Smooth muscle cell (in vitro differentiated cells): ENCODE measurements at regions not wholly inside any gene's neighbourhood (a gene's known extent, or its start where the extent isn't known, plus 50 kb on each side); places are given as distances from the start of the nearest gene placed in this dataset.

ENCODE experiments used
- DNase-seq: peaks from one replicate; lab custom pipeline; 2025; ENCODE audit not compliant: unreplicated experiment; lab: John Stamatoyannopoulos, UW
- H2AFZ ChIP-seq: fragments of 200-600 bp; sonication (generic); 2 replicates; pipeline ENCODE4 v1.6.0; 2016; ENCODE audit warnings: antibody characterized with exemption, low read depth, mild to moderate bottlenecking
- H3F3A ChIP-seq: fragments of 200-600 bp; sonication (generic); 2 replicates; pipeline ENCODE4 v1.6.0; 2017; ENCODE audit warnings: antibody characterized with exemption, low read depth
- H3K27ac ChIP-seq: fragments of 200-600 bp; sonication (generic); 2 replicates; pipeline ENCODE4 v1.5.1; 2016; ENCODE audit warnings: low read depth, mild to moderate bottlenecking
- H3K27me3 ChIP-seq: fragments of 200-600 bp; sonication (generic); 2 replicates; pipeline ENCODE4 v1.6.1; 2016; ENCODE audit warnings: low read depth, mild to moderate bottlenecking
- H3K36me3 ChIP-seq: fragments of 200-600 bp; sonication (generic); 2 replicates; pipeline ENCODE4 v1.5.1; 2016; ENCODE audit warnings: low read depth
- H3K4me1 ChIP-seq: fragments of 200-600 bp; sonication (generic); 2 replicates; pipeline ENCODE4 v1.5.1; 2016; ENCODE audit warnings: low read depth
- H3K4me2 ChIP-seq: fragments of 200-600 bp; sonication (generic); 2 replicates; pipeline ENCODE4 v1.6.0; 2016; ENCODE audit warnings: mild to moderate bottlenecking
- H3K4me3 ChIP-seq: fragments of 200-600 bp; sonication (generic); 2 replicates; pipeline ENCODE4 v1.5.1; 2016; ENCODE audit warnings: mild to moderate bottlenecking
- H3K79me2 ChIP-seq: fragments of 200-600 bp; sonication (generic); 2 replicates; pipeline ENCODE4 v1.6.0; 2016; ENCODE audit warnings: low read depth, mild to moderate bottlenecking
- H3K9ac ChIP-seq: fragments of 200-600 bp; sonication (generic); 2 replicates; pipeline ENCODE4 v1.6.0; 2016; ENCODE audit warnings: low read depth
- H3K9me3 ChIP-seq: fragments of 200-600 bp; sonication (generic); replicated peaks from 2 replicates; pipeline ENCODE4 v1.5.1; 2016; ENCODE audit warnings: low read depth
- H4K20me1 ChIP-seq: fragments of 200-600 bp; sonication (generic); 2 replicates; pipeline ENCODE4 v1.6.0; 2016; ENCODE audit warnings: low read depth
- WGBS: methylation state at CpG from one replicate; pipeline ENCODE4 v1.1.7; 2016; ENCODE audit warnings: low lambda C conversion rate; 5-methylcytosine and 5-hydroxymethylcytosine counted together
- TF ChIP-seq, protein P1 (sequence below): fragments of 200-600 bp; sonication (generic); IDR thresholded peaks from 2 replicates; pipeline ENCODE4 v1.5.1; 2017; ENCODE audit warnings: borderline replicate concordance, mild to moderate bottlenecking, antibody characterized with exemption; ENCODE audit not compliant: insufficient read depth, poor library complexity, severe bottlenecking

DNA sequence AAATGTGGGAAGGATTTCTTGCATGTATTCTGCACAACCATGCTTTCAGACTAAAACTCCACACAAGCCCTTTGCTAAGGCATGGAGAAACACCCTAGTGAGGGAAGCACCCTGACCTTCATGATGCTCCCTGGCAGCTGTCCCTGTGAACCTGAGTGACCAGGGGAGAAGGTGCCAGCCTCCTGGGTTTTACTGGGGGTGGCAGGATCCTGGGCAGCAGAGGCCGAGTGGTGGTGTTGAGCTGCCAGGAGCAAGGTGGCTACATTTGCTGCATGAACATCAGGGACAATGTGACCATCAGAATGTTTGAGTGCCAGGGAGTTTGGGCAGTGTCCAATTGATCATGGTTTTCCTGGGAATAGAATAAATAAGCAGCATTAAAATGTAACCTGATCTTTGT is 437.9 kb downstream of the TCERG1L start:
- H3K36me3 ChIP-seq, result no peaks in the 10 kb centered on the region
- H3K27me3 ChIP-seq, result no peaks in the 10 kb centered on the region
- H3K27ac ChIP-seq, result no peak overlapping the region
- H2AFZ ChIP-seq, result no peak overlapping the region
- H3K9me3 ChIP-seq, result no peaks in the 10 kb centered on the region
- no peaks in the 10 kb centered on the region for H3K79me2 ChIP-seq
- 93% methylated on average over 1 of the region's 1 CpG for WGBS
- no peaks in the 10 kb centered on the region for H3K4me1 ChIP-seq
- no peak for DNase-seq
- H3K4me2 ChIP-seq, result no peak overlapping the region
- H3K9ac ChIP-seq, result no peak overlapping the region
- TF ChIP-seq, protein P1, sequence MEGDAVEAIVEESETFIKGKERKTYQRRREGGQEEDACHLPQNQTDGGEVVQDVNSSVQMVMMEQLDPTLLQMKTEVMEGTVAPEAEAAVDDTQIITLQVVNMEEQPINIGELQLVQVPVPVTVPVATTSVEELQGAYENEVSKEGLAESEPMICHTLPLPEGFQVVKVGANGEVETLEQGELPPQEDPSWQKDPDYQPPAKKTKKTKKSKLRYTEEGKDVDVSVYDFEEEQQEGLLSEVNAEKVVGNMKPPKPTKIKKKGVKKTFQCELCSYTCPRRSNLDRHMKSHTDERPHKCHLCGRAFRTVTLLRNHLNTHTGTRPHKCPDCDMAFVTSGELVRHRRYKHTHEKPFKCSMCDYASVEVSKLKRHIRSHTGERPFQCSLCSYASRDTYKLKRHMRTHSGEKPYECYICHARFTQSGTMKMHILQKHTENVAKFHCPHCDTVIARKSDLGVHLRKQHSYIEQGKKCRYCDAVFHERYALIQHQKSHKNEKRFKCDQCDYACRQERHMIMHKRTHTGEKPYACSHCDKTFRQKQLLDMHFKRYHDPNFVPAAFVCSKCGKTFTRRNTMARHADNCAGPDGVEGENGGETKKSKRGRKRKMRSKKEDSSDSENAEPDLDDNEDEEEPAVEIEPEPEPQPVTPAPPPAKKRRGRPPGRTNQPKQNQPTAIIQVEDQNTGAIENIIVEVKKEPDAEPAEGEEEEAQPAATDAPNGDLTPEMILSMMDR, result no peak
- H4K20me1 ChIP-seq, result no peaks in the 10 kb centered on the region
- no peaks in the 10 kb centered on the region for H3F3A ChIP-seq
- no peak overlapping the region for H3K4me3 ChIP-seq

DNA sequence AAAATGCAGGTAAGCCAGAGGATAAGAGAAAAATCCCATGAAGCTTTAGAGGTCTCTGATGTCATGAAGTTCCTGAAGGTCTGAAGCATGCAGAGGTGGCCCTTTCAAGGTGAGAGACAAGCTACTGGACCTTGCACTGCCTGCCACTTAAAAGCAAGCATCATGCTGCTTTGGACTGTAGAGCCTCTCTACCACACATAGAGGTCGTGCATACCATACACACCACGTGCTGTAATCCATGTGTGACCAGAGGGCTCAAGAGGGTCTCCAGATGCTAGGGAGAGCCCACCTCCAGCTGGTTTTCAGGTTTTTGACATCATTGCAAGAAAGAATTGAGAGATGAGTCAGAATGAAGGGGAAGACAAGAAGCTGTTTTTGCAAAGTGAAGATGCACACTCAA is 436.4 kb downstream of the TCERG1L start:
- no peaks in the 10 kb centered on the region for H3F3A ChIP-seq
- no peaks in the 10 kb centered on the region for H3K36me3 ChIP-seq
- H3K27me3 ChIP-seq, result no peaks in the 10 kb centered on the region
- no peaks in the 10 kb centered on the region for H4K20me1 ChIP-seq
- no peak overlapping the region for H3K4me3 ChIP-seq
- no peak overlapping the region for H2AFZ ChIP-seq
- H3K4me1 ChIP-seq, result no peaks in the 10 kb centered on the region
- no peak overlapping the region for H3K27ac ChIP-seq
- DNase-seq, result no peak
- no peaks in the 10 kb centered on the region for H3K79me2 ChIP-seq
- TF ChIP-seq, protein P1, result no peak
- no peak overlapping the region for H3K4me2 ChIP-seq
- no peak overlapping the region for H3K9ac ChIP-seq
- H3K9me3 ChIP-seq, result no peaks in the 10 kb centered on the region
- 72% methylated on average over 2 of the region's 2 CpGs for WGBS

DNA sequence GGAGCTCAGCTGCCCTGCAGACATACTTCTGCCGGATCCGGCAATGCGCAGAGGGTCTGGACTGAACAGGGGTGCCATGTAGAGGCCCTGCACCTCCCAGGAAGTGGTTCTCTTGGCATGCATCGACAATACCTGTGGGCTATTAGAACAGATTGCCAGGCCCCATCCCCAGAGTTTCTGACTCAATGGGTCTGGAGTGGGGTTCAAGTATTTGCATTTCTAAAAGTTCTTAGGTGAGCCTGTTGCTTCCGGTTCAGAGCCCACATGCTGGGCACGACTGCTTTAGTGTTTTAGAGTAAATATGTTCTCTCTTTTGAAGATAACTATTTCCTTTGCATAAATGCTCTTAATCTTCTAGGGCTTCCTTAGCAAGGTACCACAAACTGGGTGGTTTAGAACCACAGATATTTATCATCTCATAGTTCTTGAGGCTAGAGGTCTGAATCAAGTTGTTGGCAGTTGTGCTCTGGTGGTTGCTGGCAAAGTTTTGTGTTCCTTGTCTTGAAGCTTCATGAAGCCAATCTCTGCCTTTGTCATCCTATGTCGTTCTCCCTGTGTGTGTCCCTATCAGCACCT is 435.5 kb downstream of the TCERG1L start:
- no peaks in the 10 kb centered on the region for H3K27me3 ChIP-seq
- H3K27ac ChIP-seq, result no peak overlapping the region
- H4K20me1 ChIP-seq, result no peaks in the 10 kb centered on the region
- H3F3A ChIP-seq, result no peaks in the 10 kb centered on the region
- no peaks in the 10 kb centered on the region for H3K36me3 ChIP-seq
- H3K4me1 ChIP-seq, result no peaks in the 10 kb centered on the region
- H3K9ac ChIP-seq, result no peak overlapping the region
- TF ChIP-seq, protein P1, result no peak
- DNase-seq, result no peak
- H3K9me3 ChIP-seq, result no peaks in the 10 kb centered on the region
- H3K4me2 ChIP-seq, result no peak overlapping the region
- no peak overlapping the region for H2AFZ ChIP-seq
- H3K4me3 ChIP-seq, result no peak overlapping the region
- WGBS, result 87% methylated on average over 7 of the region's 7 CpGs
- H3K79me2 ChIP-seq, result no peaks in the 10 kb centered on the region

DNA sequence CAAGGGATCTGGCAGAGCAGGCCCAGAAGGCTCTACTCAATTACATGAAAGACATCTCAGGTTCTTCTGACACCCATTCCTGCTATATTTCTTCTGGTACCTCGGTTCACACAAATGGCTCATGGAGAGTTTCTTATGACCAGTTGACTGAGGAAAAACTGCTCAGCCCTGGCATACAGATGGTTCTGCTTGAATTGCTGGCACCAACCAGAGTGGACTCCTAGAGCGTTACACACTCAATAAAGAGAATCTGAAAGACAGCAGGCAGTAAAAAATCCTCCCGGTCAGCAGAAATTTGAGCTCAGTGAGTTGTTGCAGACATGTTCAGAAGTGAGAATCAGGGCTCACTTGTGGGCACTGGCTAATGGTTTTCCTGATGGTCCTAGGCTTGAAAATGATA is 434.4 kb downstream of the TCERG1L start:
- no peaks in the 10 kb centered on the region for H4K20me1 ChIP-seq
- WGBS, result 77% methylated on average over 3 of the region's 3 CpGs
- H3K27me3 ChIP-seq, result no peaks in the 10 kb centered on the region
- H3K27ac ChIP-seq, result no peak overlapping the region
- H3K4me2 ChIP-seq, result no peak overlapping the region
- H3K9me3 ChIP-seq, result no peaks in the 10 kb centered on the region
- H3K4me3 ChIP-seq, result no peak overlapping the region
- no peak overlapping the region for H2AFZ ChIP-seq
- no peaks in the 10 kb centered on the region for H3K79me2 ChIP-seq
- H3K4me1 ChIP-seq, result no peaks in the 10 kb centered on the region
- H3K9ac ChIP-seq, result no peak overlapping the region
- H3F3A ChIP-seq, result no peaks in the 10 kb centered on the region
- no peaks in the 10 kb centered on the region for H3K36me3 ChIP-seq
- no peak for DNase-seq
- TF ChIP-seq, protein P1, result no peak
